GM13977 (cell line): ENCODE measurements at regions not wholly inside any gene's neighbourhood (a gene's known extent, or its start where the extent isn't known, plus 50 kb on each side); places are given as distances from the start of the nearest gene placed in this dataset.
"Not testable (repeated sequence)": the region's sequence is repeated elsewhere in the genome, so short reads cannot be mapped to it uniquely, and the experiment has no call there.

Experiments used
- DNase-seq: peaks from one replicate; pipeline ENCODE4 v3.0.0; 2012; ENCODE audit warnings: low spot score
- CTCF ChIP-seq: IDR thresholded peaks from 2 replicates; pipeline ENCODE4 v1.5.1; 2012; ENCODE audit warnings: mild to moderate bottlenecking, control low read depth; ENCODE audit not compliant: insufficient read depth; ENCODE audit errors: extremely low read depth, missing control alignments
- in situ Hi-C: fragments of 300-500 bp; cut with MboI; formaldehyde crosslinking; loops from one replicate; pipeline ENCODE4 v1.12.0; 2022; ENCODE audit warnings: low sequenced_read_pairs, low pct_unique_long_range_greater_than_20kb, mixed read lengths, inconsistent platforms; ENCODE audit not compliant: unreplicated experiment

- in situ Hi-C loops: no loop called here
- no peak for TF ChIP-seq CTCF
- no peak for DNase-seq
These were observed 226.5 kb downstream of the TAF11L14 start for GRCh38 chr5:17860660-17861315.

GRCh38 chr5:17864903-17865302, 230.6 kb downstream of the TAF11L14 start:
- in situ Hi-C loops, DNase-seq: not testable (repeated sequence)

GRCh38 chr5:17865966-17866365, 231.7 kb downstream of the TAF11L14 start:
- in situ Hi-C loops: not testable (repeated sequence)

GRCh38 chr5:17872204-17872603, 237.9 kb downstream of the TAF11L14 start:
- DNase-seq: no peak
- TF ChIP-seq CTCF: no peak
- in situ Hi-C loops: no loop called here

More at GRCh38 chr5:17865966-17866365, 231.7 kb downstream of the TAF11L14 start:
- not testable (repeated sequence) for DNase-seq

- no peak for DNase-seq
- in situ Hi-C loops: no loop called here
- no peak for TF ChIP-seq CTCF
These were observed 244.3 kb downstream of the TAF11L14 start for GRCh38 chr5:17878541-17878940.

- no peak for TF ChIP-seq CTCF
- no peak for DNase-seq
- in situ Hi-C loops: no loop called here
These were observed 245.0 kb downstream of the TAF11L14 start for GRCh38 chr5:17879276-17879675.

GRCh38 chr5:17880869-17881268, 246.6 kb downstream of the TAF11L14 start:
- TF ChIP-seq CTCF: no peak
- no peak for DNase-seq
- in situ Hi-C loops: no loop called here
